ENCODE measurements at regions not wholly inside any gene's neighbourhood (a gene's known extent, or its start where the extent isn't known, plus 50 kb on each side); places are given as distances from the start of the nearest gene placed in this dataset.

DNA sequence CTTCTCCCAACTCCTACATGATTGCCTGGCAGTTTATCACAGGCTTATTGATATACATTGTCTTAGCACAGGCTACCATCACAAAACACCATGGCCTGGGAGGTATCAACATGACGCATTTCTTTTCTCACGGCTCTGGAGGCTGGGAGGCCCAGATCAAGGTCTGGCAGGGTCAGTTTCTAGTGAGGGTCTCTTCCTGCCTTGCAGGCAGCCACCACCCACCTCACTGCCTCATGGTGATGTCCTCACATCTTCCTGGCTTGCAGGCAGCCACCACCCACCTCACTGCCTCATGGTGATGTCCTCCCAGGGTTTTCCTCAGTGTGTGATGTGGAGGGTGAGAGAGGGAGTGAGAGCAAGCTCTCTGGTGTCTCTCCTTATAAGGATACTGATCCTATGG is 599.3 kb upstream of the MKI67 start:
- ATAC-seq (ENCODE audit: insufficient read depth, low read depth) (no peak), DNase-seq (no peak)
- no peaks in the 10 kb centered on the region for H3K79me2 ChIP-seq (ENCODE audit: insufficient read depth, low read length)
- H2AFZ ChIP-seq (ENCODE audit: low read depth, low read length) = no peak overlapping the region
- no peaks in the 10 kb centered on the region for H3K36me3 ChIP-seq (ENCODE audit: insufficient read depth, low read length)
- H3K9ac ChIP-seq (ENCODE audit: low read depth, low read length) = no peak overlapping the region
- no peak overlapping the region for H3K4me2 ChIP-seq (ENCODE audit: insufficient read depth, low read length)
- H3K9me3 ChIP-seq (ENCODE audit: insufficient read depth, low read length, severe bottlenecking) = no peaks in the 10 kb centered on the region
- no peak overlapping the region for H3K27ac ChIP-seq (ENCODE audit: low read length)
- no peak for TF ChIP-seq EZH2 (IDR thresholded peaks at IDR 0.05; ENCODE audit: borderline replicate concordance, low read depth, low read length, severe bottlenecking)
- TF ChIP-seq CTCF (IDR thresholded peaks at IDR 0.05; ENCODE audit: borderline replicate concordance, extremely low read depth, low read length, poor library complexity, severe bottlenecking) = no peak
- H4K20me1 ChIP-seq (ENCODE audit: insufficient read depth, low read length) = no peaks in the 10 kb centered on the region
- no peaks in the 10 kb centered on the region for H3K4me1 ChIP-seq (ENCODE audit: insufficient read depth, low read length)
- H3K27me3 ChIP-seq (ENCODE audit: insufficient read depth, low read length, poor library complexity) = peaks cover 6% of the 10 kb centered on the region
- no peak overlapping the region for H3K4me3 ChIP-seq (ENCODE audit: low read depth in 1 of 2, low read length in 2 of 2)

DNA sequence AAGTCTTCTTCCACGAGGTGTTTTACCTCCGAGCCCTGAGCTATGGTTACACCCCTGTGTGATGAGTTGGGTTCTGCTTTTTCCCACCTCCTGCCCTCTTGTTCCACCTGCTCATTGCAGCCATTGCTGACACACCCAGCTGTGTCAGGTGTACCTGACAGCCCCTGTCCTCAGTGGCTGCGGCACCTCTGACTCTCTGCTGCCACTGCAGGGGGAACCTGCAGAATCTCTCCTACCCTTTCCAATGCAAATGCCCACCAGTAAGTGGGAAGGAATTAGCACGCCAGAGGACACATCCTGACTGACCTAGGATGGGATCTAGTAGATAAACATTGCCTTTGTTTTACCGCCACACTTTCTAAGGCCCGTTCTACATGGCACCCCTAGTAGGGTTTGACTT is 600.9 kb upstream of the MKI67 start:
- Histone ChIP-seq H2AFZ (ENCODE audit: low read depth, low read length) (no peak overlapping the region), H3K4me2 (ENCODE audit: insufficient read depth, low read length) (no peak overlapping the region), H3K4me1 (ENCODE audit: insufficient read depth, low read length) (no peaks in the 10 kb centered on the region), H3K79me2 (ENCODE audit: insufficient read depth, low read length) (no peaks in the 10 kb centered on the region), H3K27me3 (ENCODE audit: insufficient read depth, low read length, poor library complexity) (peaks cover 6% of the 10 kb centered on the region), H3K27ac (ENCODE audit: low read length) (no peak overlapping the region), H3K9ac (ENCODE audit: low read depth, low read length) (no peak overlapping the region), H3K9me3 (ENCODE audit: insufficient read depth, low read length, severe bottlenecking) (no peaks in the 10 kb centered on the region), H3K4me3 (ENCODE audit: low read depth in 1 of 2, low read length in 2 of 2) (no peak overlapping the region), H4K20me1 (ENCODE audit: insufficient read depth, low read length) (no peaks in the 10 kb centered on the region), H3K36me3 (ENCODE audit: insufficient read depth, low read length) (no peaks in the 10 kb centered on the region)
- DNase-seq = no peak
- ATAC-seq (ENCODE audit: insufficient read depth, low read depth) = no peak
- TF ChIP-seq EZH2 (IDR thresholded peaks at IDR 0.05; ENCODE audit: borderline replicate concordance, low read depth, low read length, severe bottlenecking) = no peak
- no peak for TF ChIP-seq CTCF (IDR thresholded peaks at IDR 0.05; ENCODE audit: borderline replicate concordance, extremely low read depth, low read length, poor library complexity, severe bottlenecking)

- H2AFZ ChIP-seq (ENCODE audit: low read depth, low read length) = no peak overlapping the region
- no peaks in the 10 kb centered on the region for H3K4me1 ChIP-seq (ENCODE audit: insufficient read depth, low read length)
- H3K4me2 ChIP-seq (ENCODE audit: insufficient read depth, low read length) = no peak overlapping the region
- no peak overlapping the region for H3K9ac ChIP-seq (ENCODE audit: low read depth, low read length)
- no peaks in the 10 kb centered on the region for H4K20me1 ChIP-seq (ENCODE audit: insufficient read depth, low read length)
- DNase-seq = no peak
- no peak overlapping the region for H3K27ac ChIP-seq (ENCODE audit: low read length)
- no peaks in the 10 kb centered on the region for H3K79me2 ChIP-seq (ENCODE audit: insufficient read depth, low read length)
- H3K4me3 ChIP-seq (ENCODE audit: low read depth in 1 of 2, low read length in 2 of 2) = no peak overlapping the region
- H3K36me3 ChIP-seq (ENCODE audit: insufficient read depth, low read length) = no peaks in the 10 kb centered on the region
- H3K9me3 ChIP-seq (ENCODE audit: insufficient read depth, low read length, severe bottlenecking) = no peaks in the 10 kb centered on the region
- no peak for ATAC-seq (ENCODE audit: insufficient read depth, low read depth)
- no peak for TF ChIP-seq EZH2 (IDR thresholded peaks at IDR 0.05; ENCODE audit: borderline replicate concordance, low read depth, low read length, severe bottlenecking)
- no peak for TF ChIP-seq CTCF (IDR thresholded peaks at IDR 0.05; ENCODE audit: borderline replicate concordance, extremely low read depth, low read length, poor library complexity, severe bottlenecking)
- H3K27me3 ChIP-seq (ENCODE audit: insufficient read depth, low read length, poor library complexity) = peaks cover 6% of the 10 kb centered on the region
Measured at GRCh38 chr10:128729910-128730420, 603.7 kb upstream of the MKI67 start.

GRCh38 chr10:128730922-128731321 is 604.7 kb upstream of the MKI67 start:
- Histone ChIP-seq H3K27ac (ENCODE audit: low read length) (no peak overlapping the region), H3K4me2 (ENCODE audit: insufficient read depth, low read length) (no peak overlapping the region), H4K20me1 (ENCODE audit: insufficient read depth, low read length) (no peaks in the 10 kb centered on the region), H2AFZ (ENCODE audit: low read depth, low read length) (no peak overlapping the region), H3K27me3 (ENCODE audit: insufficient read depth, low read length, poor library complexity) (peaks cover 6% of the 10 kb centered on the region), H3K36me3 (ENCODE audit: insufficient read depth, low read length) (no peaks in the 10 kb centered on the region), H3K4me1 (ENCODE audit: insufficient read depth, low read length) (no peaks in the 10 kb centered on the region), H3K79me2 (ENCODE audit: insufficient read depth, low read length) (no peaks in the 10 kb centered on the region), H3K9ac (ENCODE audit: low read depth, low read length) (no peak overlapping the region), H3K9me3 (ENCODE audit: insufficient read depth, low read length, severe bottlenecking) (no peaks in the 10 kb centered on the region), H3K4me3 (ENCODE audit: low read depth in 1 of 2, low read length in 2 of 2) (no peak overlapping the region)
- TF ChIP-seq CTCF (IDR thresholded peaks at IDR 0.05; ENCODE audit: borderline replicate concordance, extremely low read depth, low read length, poor library complexity, severe bottlenecking) (no peak), EZH2 (IDR thresholded peaks at IDR 0.05; ENCODE audit: borderline replicate concordance, low read depth, low read length, severe bottlenecking) (no peak)
- ATAC-seq (ENCODE audit: insufficient read depth, low read depth) (no peak), DNase-seq (no peak)
